ENCODE measurements at regions not wholly inside any gene's neighbourhood (a gene's known extent, or its start where the extent isn't known, plus 50 kb on each side); places are given as distances from the start of the nearest gene placed in this dataset.

GRCh38 chr2:59569124-59569523, 984.3 kb downstream of the BCL11A start:
- no peak for TF ChIP-seq CTCF (IDR thresholded peaks at IDR 0.05; ENCODE audit: low read depth, low read length)
- no peak for DNase-seq (ENCODE audit: low read depth in 1 of 2, low spot score in 1 of 2)
- Histone ChIP-seq H3K27ac (no peak overlapping the region), H3K9me3 (ENCODE audit: low read depth) (no peaks in the 10 kb centered on the region), H3K27me3 (no peaks in the 10 kb centered on the region), H3K36me3 (no peaks in the 10 kb centered on the region), H3K4me1 (ENCODE audit: low read depth) (no peaks in the 10 kb centered on the region), H3K4me3 (no peak overlapping the region)

- Histone ChIP-seq H3K4me3 (no peak overlapping the region), H3K4me1 (ENCODE audit: low read depth) (no peaks in the 10 kb centered on the region), H3K9me3 (ENCODE audit: low read depth) (no peaks in the 10 kb centered on the region), H3K27ac (no peak overlapping the region), H3K27me3 (no peaks in the 10 kb centered on the region), H3K36me3 (no peaks in the 10 kb centered on the region)
- DNase-seq (ENCODE audit: low read depth in 1 of 2, low spot score in 1 of 2) = no peak
- TF ChIP-seq CTCF (IDR thresholded peaks at IDR 0.05; ENCODE audit: low read depth, low read length) = no peak
These were observed 985.0 kb downstream of the BCL11A start for GRCh38 chr2:59568461-59568860.

GRCh38 chr2:59567151-59567550, 986.3 kb downstream of the BCL11A start:
- no peaks in the 10 kb centered on the region for H3K36me3 ChIP-seq
- no peaks in the 10 kb centered on the region for H3K4me1 ChIP-seq (ENCODE audit: low read depth)
- H3K27ac ChIP-seq = no peak overlapping the region
- H3K9me3 ChIP-seq (ENCODE audit: low read depth) = no peaks in the 10 kb centered on the region
- TF ChIP-seq CTCF (IDR thresholded peaks at IDR 0.05; ENCODE audit: low read depth, low read length) = no peak
- DNase-seq (ENCODE audit: low read depth in 1 of 2, low spot score in 1 of 2) = no peak
- no peak overlapping the region for H3K4me3 ChIP-seq
- no peaks in the 10 kb centered on the region for H3K27me3 ChIP-seq

GRCh38 chr2:59566739-59567138, 986.7 kb downstream of the BCL11A start:
- no peaks in the 10 kb centered on the region for H3K27me3 ChIP-seq
- DNase-seq (ENCODE audit: low read depth in 1 of 2, low spot score in 1 of 2) = no peak
- H3K4me3 ChIP-seq = no peak overlapping the region
- no peak for TF ChIP-seq CTCF (IDR thresholded peaks at IDR 0.05; ENCODE audit: low read depth, low read length)
- H3K36me3 ChIP-seq = no peaks in the 10 kb centered on the region
- no peaks in the 10 kb centered on the region for H3K4me1 ChIP-seq (ENCODE audit: low read depth)
- H3K9me3 ChIP-seq (ENCODE audit: low read depth) = no peaks in the 10 kb centered on the region
- H3K27ac ChIP-seq = no peak overlapping the region

GRCh38 chr2:59561281-59561680, 992.2 kb downstream of the BCL11A start:
- H3K27me3 ChIP-seq = no peaks in the 10 kb centered on the region
- H3K4me1 ChIP-seq (ENCODE audit: low read depth) = no peaks in the 10 kb centered on the region
- H3K36me3 ChIP-seq = no peaks in the 10 kb centered on the region
- no peak overlapping the region for H3K27ac ChIP-seq
- DNase-seq (ENCODE audit: low read depth in 1 of 2, low spot score in 1 of 2) = no peak
- no peak for TF ChIP-seq CTCF (IDR thresholded peaks at IDR 0.05; ENCODE audit: low read depth, low read length)
- H3K9me3 ChIP-seq (ENCODE audit: low read depth) = no peaks in the 10 kb centered on the region
- H3K4me3 ChIP-seq = no peak overlapping the region

GRCh38 chr2:59560769-59561168, 992.7 kb downstream of the BCL11A start:
- Histone ChIP-seq H3K4me3 (no peak overlapping the region), H3K36me3 (no peaks in the 10 kb centered on the region), H3K4me1 (ENCODE audit: low read depth) (no peaks in the 10 kb centered on the region), H3K27ac (no peak overlapping the region), H3K9me3 (ENCODE audit: low read depth) (no peaks in the 10 kb centered on the region), H3K27me3 (no peaks in the 10 kb centered on the region)
- no peak for TF ChIP-seq CTCF (IDR thresholded peaks at IDR 0.05; ENCODE audit: low read depth, low read length)
- no peak for DNase-seq (ENCODE audit: low read depth in 1 of 2, low spot score in 1 of 2)
